ENCODE measurements at regions not wholly inside any gene's neighbourhood (a gene's known extent, or its start where the extent isn't known, plus 50 kb on each side); places are given as distances from the start of the nearest gene placed in this dataset.

DNA sequence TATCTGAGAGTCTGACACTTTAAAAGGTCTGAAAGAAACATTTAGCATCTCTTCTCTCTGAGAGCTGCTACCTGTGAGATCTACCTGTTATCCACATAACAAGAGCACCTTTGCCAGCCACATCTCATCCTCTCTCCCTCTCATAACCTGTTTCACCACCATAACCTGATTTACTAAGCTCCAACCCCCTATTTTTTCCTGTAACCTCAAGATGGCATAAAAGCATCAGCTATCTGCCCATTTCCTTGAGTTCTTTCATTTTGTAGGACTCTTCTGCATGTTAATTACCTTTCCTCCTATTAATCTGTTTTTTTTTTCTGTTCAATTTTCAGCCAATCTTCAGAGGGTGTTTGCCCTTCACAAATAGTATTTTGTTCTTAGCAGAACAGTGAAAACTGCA, 136.5 kb upstream of the KCNK1 start:
- Histone ChIP-seq H3K36me3 (no peaks in the 10 kb centered on the region), H3K27me3 (no peaks in the 10 kb centered on the region), H3K27ac (no peak overlapping the region), H3K4me1 (no peaks in the 10 kb centered on the region), H3K4me3 (no peak overlapping the region), H3K9me3 (no peaks in the 10 kb centered on the region)
- intact Hi-C loops (cut with DNase I): no loop called here
- TF ChIP-seq CTCF (IDR thresholded peaks at IDR 0.05): no peak
- no peak for DNase-seq (ENCODE audit: low spot score in 2 of 2)

GRCh38 chr1:233478611-233479010, 135.3 kb upstream of the KCNK1 start:
- no peaks in the 10 kb centered on the region for H3K9me3 ChIP-seq
- H3K4me3 ChIP-seq: no peak overlapping the region
- intact Hi-C loops (cut with DNase I): no loop called here
- no peaks in the 10 kb centered on the region for H3K27me3 ChIP-seq
- H3K27ac ChIP-seq: no peak overlapping the region
- DNase-seq (ENCODE audit: low spot score in 2 of 2): no peak
- no peaks in the 10 kb centered on the region for H3K36me3 ChIP-seq
- H3K4me1 ChIP-seq: no peaks in the 10 kb centered on the region
- TF ChIP-seq CTCF (IDR thresholded peaks at IDR 0.05): no peak

- Histone ChIP-seq H3K4me1 (no peaks in the 10 kb centered on the region), H3K27me3 (no peaks in the 10 kb centered on the region), H3K4me3 (no peak overlapping the region), H3K36me3 (no peaks in the 10 kb centered on the region), H3K9me3 (no peaks in the 10 kb centered on the region), H3K27ac (no peak overlapping the region)
- DNase-seq (ENCODE audit: low spot score in 2 of 2): no peak
- intact Hi-C loops (cut with DNase I): no loop called here
- TF ChIP-seq CTCF (IDR thresholded peaks at IDR 0.05): no peak
Measured at GRCh38 chr1:233479110-233479890, 134.6 kb upstream of the KCNK1 start.

GRCh38 chr1:233480198-233480597, 133.7 kb upstream of the KCNK1 start:
- no peaks in the 10 kb centered on the region for H3K9me3 ChIP-seq
- H3K27me3 ChIP-seq: no peaks in the 10 kb centered on the region
- no peak for DNase-seq (ENCODE audit: low spot score in 2 of 2)
- H3K36me3 ChIP-seq: no peaks in the 10 kb centered on the region
- no peak overlapping the region for H3K27ac ChIP-seq
- TF ChIP-seq CTCF (IDR thresholded peaks at IDR 0.05): no peak
- H3K4me3 ChIP-seq: no peak overlapping the region
- intact Hi-C loops (cut with DNase I): no loop called here
- H3K4me1 ChIP-seq: no peaks in the 10 kb centered on the region

DNA sequence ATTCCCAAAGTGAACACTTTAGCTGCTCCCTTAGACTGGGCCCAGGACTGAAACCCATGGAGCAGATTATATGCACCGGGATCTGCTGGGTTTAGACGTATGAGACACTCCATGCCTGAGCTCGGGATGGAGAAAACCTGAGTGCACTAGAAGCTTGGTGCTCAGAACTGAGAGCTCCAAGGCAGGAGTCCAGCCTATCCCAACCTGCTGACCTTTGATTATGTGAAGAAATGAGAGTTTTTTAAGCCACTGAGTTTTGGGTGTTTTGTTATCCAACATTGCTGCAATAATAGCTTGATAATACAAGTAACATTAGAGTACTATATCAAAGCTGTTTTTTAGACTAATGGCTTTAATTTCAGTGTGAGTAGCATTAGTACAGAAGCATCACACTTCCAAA, 131.5 kb upstream of the KCNK1 start:
- H3K27me3 ChIP-seq: no peaks in the 10 kb centered on the region
- intact Hi-C loops (cut with DNase I): no loop called here
- no peaks in the 10 kb centered on the region for H3K36me3 ChIP-seq
- H3K4me1 ChIP-seq: no peaks in the 10 kb centered on the region
- no peaks in the 10 kb centered on the region for H3K9me3 ChIP-seq
- TF ChIP-seq CTCF (IDR thresholded peaks at IDR 0.05): no peak
- no peak overlapping the region for H3K4me3 ChIP-seq
- H3K27ac ChIP-seq: no peak overlapping the region
- no peak for DNase-seq (ENCODE audit: low spot score in 2 of 2)

- intact Hi-C loops (cut with DNase I): no loop called here
- no peak for TF ChIP-seq CTCF (IDR thresholded peaks at IDR 0.05)
- no peaks in the 10 kb centered on the region for H3K36me3 ChIP-seq
- H3K4me3 ChIP-seq: no peak overlapping the region
- no peak for DNase-seq (ENCODE audit: low spot score in 2 of 2)
- H3K9me3 ChIP-seq: no peaks in the 10 kb centered on the region
- H3K27ac ChIP-seq: no peak overlapping the region
- no peaks in the 10 kb centered on the region for H3K27me3 ChIP-seq
- H3K4me1 ChIP-seq: no peaks in the 10 kb centered on the region
Measured at GRCh38 chr1:233485385-233485784, 128.5 kb upstream of the KCNK1 start.

Data from ascending aorta (tissue), 2 donors.